SK-N-SH (cell line): ENCODE measurements at regions not wholly inside any gene's neighbourhood (a gene's known extent, or its start where the extent isn't known, plus 50 kb on each side); places are given as distances from the start of the nearest gene placed in this dataset.

Source experiments
- CTCF ChIA-PET: fragments of 300-600, 350-600 bp; formaldehyde crosslinking; extraction: SDS; loops from one replicate; lab custom pipeline; 2021; lab: Yijun Ruan, JAX
- POLR2A ChIA-PET: fragments of 350-600 bp; sonication (Branson Sonifier 250); formaldehyde crosslinking; extraction: SDS; loops from one replicate; lab custom pipeline; 2020; ENCODE audit warnings: antibody characterized with exemption, inconsistent platforms; lab: Yijun Ruan, JAX
- DNase-seq: peaks from one replicate; pipeline ENCODE4 v3.0.0; 2012
- H2AFZ ChIP-seq: fragments of 200-600 bp; sonication (generic); 2 replicates; pipeline ENCODE4 v1.8.1; 2016; ENCODE audit warnings: antibody characterized with exemption, mild to moderate bottlenecking, low read depth
- H3F3A ChIP-seq: fragments of 200-600 bp; sonication (generic); replicated peaks from 2 replicates; pipeline ENCODE3; 2016; ENCODE audit warnings: antibody characterized with exemption, mild to moderate bottlenecking; ENCODE audit not compliant: insufficient read depth
- H3K27ac ChIP-seq, 2 experiments: fragments of 200-500 bp in 1 of 2; fragments of 200-600 bp in 1 of 2; sonication (Bioruptor generic) in 1 of 2; sonication (generic), shearing (Covaris generic) in 1 of 2; 2 replicates each; pipeline versions ENCODE4 v1.5.1 to v1.6.1; 2014 to 2016; ENCODE audit warnings: low read depth in 2 of 2, inconsistent platforms in 1 of 2, low read length in 1 of 2, mild to moderate bottlenecking in 1 of 2, mixed read lengths in 1 of 2
- H3K27me3 ChIP-seq: fragments of 200-600 bp; sonication (generic), shearing (Covaris generic); 2 replicates; pipeline ENCODE4 v1.6.1; 2016; ENCODE audit warnings: mixed run types; ENCODE audit not compliant: insufficient read depth
- H3K36me3 ChIP-seq, 2 experiments: fragments of 200-500 bp in 1 of 2; fragments of 200-600 bp in 1 of 2; sonication (Bioruptor generic) in 1 of 2; sonication (generic) in 1 of 2; replicated peaks in 1 of 2; 2 replicates each; pipeline versions ENCODE3 to v1.5.1; 2014 to 2016; ENCODE audit warnings: low read length in 1 of 2, mild to moderate bottlenecking in 1 of 2; ENCODE audit not compliant: insufficient read depth in 2 of 2, control insufficient read depth in 1 of 2
- H3K4me1 ChIP-seq, 2 experiments: fragments of 200-500 bp in 1 of 2; fragments of 200-600 bp in 1 of 2; sonication (Bioruptor generic) in 1 of 2; sonication (generic), shearing (Covaris generic) in 1 of 2; 2 replicates each; pipeline versions ENCODE4 v1.5.1 to v1.6.1; 2014 to 2016; ENCODE audit warnings: low read depth in 1 of 2, low read length in 1 of 2, mixed run types in 1 of 2; ENCODE audit not compliant: insufficient read depth in 2 of 2, control insufficient read depth in 1 of 2
- H3K4me2 ChIP-seq: fragments of 200-600 bp; sonication (generic), shearing (Covaris generic); 2 replicates; pipeline ENCODE4 v1.6.1; 2017; ENCODE audit warnings: mixed run types
- H3K4me3 ChIP-seq, 2 experiments: fragments of 200-500 bp in 1 of 2; fragments of 200-600 bp in 1 of 2; sonication (Bioruptor generic) in 1 of 2; sonication (generic), shearing (Covaris generic) in 1 of 2; 2 replicates each; pipeline versions ENCODE4 v1.5.1 to v1.8.1; 2014 to 2016; ENCODE audit warnings: low read depth in 2 of 2, inconsistent platforms in 1 of 2, low read length in 1 of 2, mild to moderate bottlenecking in 1 of 2, mixed read lengths in 1 of 2, moderate library complexity in 1 of 2
- H3K79me2 ChIP-seq: fragments of 200-600 bp; sonication (generic); 2 replicates; pipeline ENCODE4 v1.8.1; 2017; ENCODE audit warnings: mild to moderate bottlenecking; ENCODE audit not compliant: insufficient read depth
- H3K9ac ChIP-seq: fragments of 200-600 bp; sonication (generic); 2 replicates; pipeline ENCODE4 v1.6.1; 2017; ENCODE audit warnings: mixed run types
- H3K9me2 ChIP-seq: fragments of 200-600 bp; sonication (generic); 2 replicates; pipeline ENCODE4 v1.6.1; 2017; ENCODE audit warnings: mixed run types
- H3K9me3 ChIP-seq: fragments of 200-600 bp; sonication (generic); 2 replicates; pipeline ENCODE4 v1.6.1; 2017; ENCODE audit warnings: mixed run types, mild to moderate bottlenecking, moderate library complexity
- H4K20me1 ChIP-seq: fragments of 200-600 bp; sonication (generic); 2 replicates; pipeline ENCODE4 v1.6.1; 2017; ENCODE audit warnings: mild to moderate bottlenecking, mixed run types; ENCODE audit not compliant: insufficient read depth
- CHD2 ChIP-seq: fragments of 150-350 bp; IDR thresholded peaks from 2 replicates; pipeline ENCODE4 v1.6.1; 2018; ENCODE audit warnings: low read length; ENCODE audit not compliant: partially characterized antibody
- CTCF ChIP-seq: fragments of 200-600 bp; sonication (generic); IDR thresholded peaks from 2 replicates; pipeline ENCODE4 v1.6.1; 2017; ENCODE audit warnings: antibody characterized with exemption, mild to moderate bottlenecking, moderate library complexity
- FOXJ3 ChIP-seq: sonication (generic); formaldehyde crosslinking; IDR thresholded peaks from 2 replicates; pipeline ENCODE4 v1.5.1; 2020; ENCODE audit warnings: mild to moderate bottlenecking, missing genetic modification reagents
- FOXM1 ChIP-seq: IDR thresholded peaks from 2 replicates; pipeline ENCODE4 v1.4.0; 2012; ENCODE audit warnings: low read depth, mild to moderate bottlenecking
- NRF1 ChIP-seq: IDR thresholded peaks from 2 replicates; pipeline ENCODE4 v1.6.1; 2012; ENCODE audit warnings: low read depth, mild to moderate bottlenecking, low read length
- RAD21 ChIP-seq: IDR thresholded peaks from 2 replicates; pipeline ENCODE4 v1.6.1; 2012; ENCODE audit warnings: mild to moderate bottlenecking, low read length
- RCOR1 ChIP-seq: fragments of 150-350 bp; IDR thresholded peaks from 2 replicates; pipeline ENCODE4 v1.6.1; 2017; ENCODE audit warnings: antibody characterized with exemption, low read length
- REST ChIP-seq: IDR thresholded peaks from 2 replicates; pipeline ENCODE4 v1.6.1; 2012; ENCODE audit warnings: mild to moderate bottlenecking, low read depth, low read length, moderate library complexity
- RFX5 ChIP-seq: IDR thresholded peaks from 2 replicates; pipeline ENCODE4 v1.6.1; 2012; ENCODE audit warnings: mild to moderate bottlenecking, improper control_type of control experiment, low read length
- RXRA ChIP-seq: IDR thresholded peaks from 2 replicates; pipeline ENCODE4 v1.4.0; 2012; ENCODE audit warnings: low read depth, mild to moderate bottlenecking, borderline replicate concordance
- SMC3 ChIP-seq: IDR thresholded peaks from 2 replicates; pipeline ENCODE4 v1.6.1; 2012; ENCODE audit warnings: low read depth, low read length, improper control_type of control experiment
- TAF1 ChIP-seq: IDR thresholded peaks from 2 replicates; pipeline ENCODE4 v1.6.1; 2012; ENCODE audit warnings: low read depth, mild to moderate bottlenecking, low read length, moderate library complexity, borderline replicate concordance
- TEAD4 ChIP-seq: IDR thresholded peaks from 2 replicates; pipeline ENCODE4 v1.4.0; 2012; ENCODE audit warnings: mild to moderate bottlenecking, borderline replicate concordance; ENCODE audit not compliant: insufficient read depth
- USF2 ChIP-seq: fragments of 150-350 bp; IDR thresholded peaks from 2 replicates; pipeline ENCODE4 v1.6.1; 2017; ENCODE audit warnings: antibody characterized with exemption, low read length, low read depth, borderline replicate concordance
- YY1 ChIP-seq: IDR thresholded peaks from 2 replicates; pipeline ENCODE4 v1.4.0; 2012; ENCODE audit warnings: low read depth, mild to moderate bottlenecking
- WGBS: methylation state at CpG from one replicate; pipeline ENCODE4 v1.1.6; 2017; ENCODE audit warnings: low lambda C conversion rate; 5-methylcytosine and 5-hydroxymethylcytosine counted together
- TF ChIP-seq, protein P1 (sequence below): IDR thresholded peaks from 2 replicates; pipeline ENCODE4 v1.4.0; 2012; ENCODE audit warnings: low read depth
- TF ChIP-seq, protein P2 (sequence below): IDR thresholded peaks from 2 replicates; pipeline ENCODE4 v1.4.0; 2012; ENCODE audit warnings: low read depth, borderline replicate concordance
- TF ChIP-seq, protein P3 (sequence below): fragments of 150-350 bp; IDR thresholded peaks from 2 replicates; pipeline ENCODE4 v1.6.1; 2016; ENCODE audit warnings: mild to moderate bottlenecking, low read depth, low read length
- TF ChIP-seq, protein P4 (sequence below): IDR thresholded peaks from 2 replicates; pipeline ENCODE4; 2012

DNA sequence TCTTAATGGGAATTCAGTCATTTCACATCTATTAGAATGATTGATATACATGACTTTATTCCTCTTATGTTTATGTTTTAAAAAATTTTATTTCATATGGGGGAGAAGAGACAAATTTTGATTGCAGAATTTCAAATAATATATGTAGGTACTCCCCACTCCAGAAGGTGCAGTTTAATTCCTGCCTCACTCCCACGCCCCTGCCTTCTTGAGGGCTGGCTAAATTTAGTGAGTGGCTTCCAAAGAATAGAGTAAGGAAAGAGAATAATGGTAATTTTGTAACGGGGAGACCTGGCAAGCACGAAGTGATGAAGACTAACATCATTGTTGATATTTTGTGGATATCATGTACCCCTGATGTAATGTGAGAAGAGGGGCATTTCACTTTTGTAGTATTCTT lies 94.7 kb upstream of the FAM78B start:
- no peak overlapping the region for H2AFZ ChIP-seq
- CTCF ChIA-PET, result no interaction called here

More for the DNA sequence above, 94.7 kb upstream of the FAM78B start:
- Histone ChIP-seq H3K9me2 (peaks cover 4% of the 10 kb centered on the region; the same call in 1 of the 2 replicates), H3K4me1 (no peaks in the 10 kb centered on the region), H3K9ac (no peak overlapping the region), H3K4me3 (no peak overlapping the region), H3K27me3 (no peaks in the 10 kb centered on the region), H3K9me3 (no peaks in the 10 kb centered on the region), H3F3A (no peaks in the 10 kb centered on the region), H3K36me3 (no peaks in the 10 kb centered on the region), H3K4me2 (no peak overlapping the region), H3K79me2 (no peaks in the 10 kb centered on the region), H4K20me1 (no peaks in the 10 kb centered on the region)
- WGBS, result 26% methylated on average over 3 of the region's 3 CpGs
- POLR2A ChIA-PET, result no interaction called here
- TF ChIP-seq FOXJ3 (CRISPR knock-in tag), result no peak
- TF ChIP-seq NRF1, result no peak
- TF ChIP-seq USF2, result no peak
- no peak for TF ChIP-seq REST
- no peak for TF ChIP-seq RAD21
- no peak for TF ChIP-seq FOXM1
- TF ChIP-seq, protein P1, sequence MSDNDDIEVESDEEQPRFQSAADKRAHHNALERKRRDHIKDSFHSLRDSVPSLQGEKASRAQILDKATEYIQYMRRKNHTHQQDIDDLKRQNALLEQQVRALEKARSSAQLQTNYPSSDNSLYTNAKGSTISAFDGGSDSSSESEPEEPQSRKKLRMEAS, result no peak
- no peak for TF ChIP-seq CHD2
- TF ChIP-seq, protein P2, sequence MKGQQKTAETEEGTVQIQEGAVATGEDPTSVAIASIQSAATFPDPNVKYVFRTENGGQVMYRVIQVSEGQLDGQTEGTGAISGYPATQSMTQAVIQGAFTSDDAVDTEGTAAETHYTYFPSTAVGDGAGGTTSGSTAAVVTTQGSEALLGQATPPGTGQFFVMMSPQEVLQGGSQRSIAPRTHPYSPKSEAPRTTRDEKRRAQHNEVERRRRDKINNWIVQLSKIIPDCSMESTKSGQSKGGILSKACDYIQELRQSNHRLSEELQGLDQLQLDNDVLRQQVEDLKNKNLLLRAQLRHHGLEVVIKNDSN, result no peak
- no peak for TF ChIP-seq TEAD4
- TF ChIP-seq, protein P3, sequence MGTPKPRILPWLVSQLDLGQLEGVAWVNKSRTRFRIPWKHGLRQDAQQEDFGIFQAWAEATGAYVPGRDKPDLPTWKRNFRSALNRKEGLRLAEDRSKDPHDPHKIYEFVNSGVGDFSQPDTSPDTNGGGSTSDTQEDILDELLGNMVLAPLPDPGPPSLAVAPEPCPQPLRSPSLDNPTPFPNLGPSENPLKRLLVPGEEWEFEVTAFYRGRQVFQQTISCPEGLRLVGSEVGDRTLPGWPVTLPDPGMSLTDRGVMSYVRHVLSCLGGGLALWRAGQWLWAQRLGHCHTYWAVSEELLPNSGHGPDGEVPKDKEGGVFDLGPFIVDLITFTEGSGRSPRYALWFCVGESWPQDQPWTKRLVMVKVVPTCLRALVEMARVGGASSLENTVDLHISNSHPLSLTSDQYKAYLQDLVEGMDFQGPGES, result no peak
- no peak for TF ChIP-seq TAF1
- TF ChIP-seq RFX5, result no peak
- no peak for TF ChIP-seq SMC3
- TF ChIP-seq, protein P4, sequence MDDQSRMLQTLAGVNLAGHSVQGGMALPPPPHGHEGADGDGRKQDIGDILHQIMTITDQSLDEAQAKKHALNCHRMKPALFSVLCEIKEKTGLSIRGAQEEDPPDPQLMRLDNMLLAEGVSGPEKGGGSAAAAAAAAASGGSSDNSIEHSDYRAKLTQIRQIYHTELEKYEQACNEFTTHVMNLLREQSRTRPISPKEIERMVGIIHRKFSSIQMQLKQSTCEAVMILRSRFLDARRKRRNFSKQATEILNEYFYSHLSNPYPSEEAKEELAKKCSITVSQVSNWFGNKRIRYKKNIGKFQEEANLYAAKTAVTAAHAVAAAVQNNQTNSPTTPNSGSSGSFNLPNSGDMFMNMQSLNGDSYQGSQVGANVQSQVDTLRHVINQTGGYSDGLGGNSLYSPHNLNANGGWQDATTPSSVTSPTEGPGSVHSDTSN, result no peak
- no peak for TF ChIP-seq CTCF
- no peak for TF ChIP-seq RCOR1
- TF ChIP-seq RXRA, result no peak
- no peak for TF ChIP-seq YY1
- TF ChIP-seq, all 33 proteins: peak for 0
- DNase-seq, result no peak
- H3K27ac ChIP-seq, result no peak overlapping the region
